Smooth muscle cell of the brain vasculature (primary cell): ENCODE measurements at regions not wholly inside any gene's neighbourhood (a gene's known extent, or its start where the extent isn't known, plus 50 kb on each side); places are given as distances from the start of the nearest gene placed in this dataset.

Experiments
- DNase-seq: peaks from one replicate; pipeline ENCODE4 v3.0.0-alpha.2; 2012; ENCODE audit warnings: low read depth, low spot score

- DNase-seq, result no peak
These were observed 64.3 kb downstream of the DMRTA2 start for GRCh38 chr1:50358962-50359361.

DNA sequence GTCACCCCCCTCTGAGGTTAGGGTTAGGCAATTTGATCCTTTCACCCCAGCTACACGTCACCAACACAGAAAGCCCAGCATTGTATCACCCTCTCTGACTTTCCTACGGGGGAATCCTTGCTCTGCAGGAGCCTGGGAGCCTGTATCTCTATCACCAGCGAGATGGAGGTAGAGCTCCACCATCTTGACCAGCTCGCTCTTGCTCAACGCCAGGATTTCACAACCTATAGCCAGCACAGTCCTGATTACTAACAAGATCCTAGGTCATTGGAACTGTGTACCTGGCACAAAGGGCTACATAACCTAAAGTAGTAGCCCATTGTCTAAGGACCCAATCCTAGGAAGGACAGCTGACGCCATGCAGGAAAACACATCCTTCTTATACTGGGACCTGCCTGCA is 66.1 kb downstream of the DMRTA2 start:
- DNase-seq, result no peak

DNA sequence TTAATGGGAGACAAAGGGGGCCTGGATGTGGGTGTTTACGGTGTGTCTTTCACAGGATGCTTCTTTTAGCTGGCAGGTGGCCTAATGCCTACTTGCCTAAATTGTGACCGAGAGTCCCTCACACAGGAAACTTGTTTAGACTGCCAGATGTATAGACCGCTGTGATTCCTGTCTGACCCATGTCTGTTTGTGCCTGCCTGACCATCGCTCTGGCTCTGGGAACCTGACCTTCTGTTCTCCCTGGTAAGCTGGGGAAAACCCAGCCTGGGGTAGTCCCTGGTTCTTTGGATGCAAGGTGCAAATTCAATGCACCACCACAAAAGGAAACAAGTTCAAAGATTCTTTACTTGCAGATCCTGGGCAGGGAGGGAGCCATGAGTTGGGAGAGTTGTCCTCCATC is 68.4 kb downstream of the DMRTA2 start:
- DNase-seq, result no peak

DNA sequence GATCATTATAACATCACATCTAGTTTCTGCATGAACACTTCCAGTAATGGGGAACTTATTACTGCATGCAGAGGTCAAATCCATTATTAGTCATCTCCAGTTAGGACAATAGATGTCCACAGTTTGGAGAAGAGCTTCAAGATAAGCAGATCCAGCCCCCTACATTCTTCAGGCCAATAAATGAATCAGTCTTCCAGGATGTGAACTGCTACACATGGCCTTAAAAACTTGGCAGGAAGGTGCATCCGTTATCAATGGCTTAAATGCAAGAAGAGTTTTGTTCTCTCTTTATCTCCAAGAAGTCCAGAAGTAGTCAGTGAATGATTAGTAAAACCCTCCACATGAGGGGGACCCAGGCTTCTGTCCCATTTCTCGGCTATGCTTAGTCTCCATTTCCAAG is 70.8 kb downstream of the DMRTA2 start:
- no peak for DNase-seq

- DNase-seq, result no peak
These were observed 72.4 kb downstream of the DMRTA2 start for GRCh38 chr1:50350868-50351267.

GRCh38 chr1:50350421-50350820 is 72.8 kb downstream of the DMRTA2 start:
- no peak for DNase-seq

GRCh38 chr1:50349242-50349565 is 74.0 kb downstream of the DMRTA2 start:
- no peak for DNase-seq

DNA sequence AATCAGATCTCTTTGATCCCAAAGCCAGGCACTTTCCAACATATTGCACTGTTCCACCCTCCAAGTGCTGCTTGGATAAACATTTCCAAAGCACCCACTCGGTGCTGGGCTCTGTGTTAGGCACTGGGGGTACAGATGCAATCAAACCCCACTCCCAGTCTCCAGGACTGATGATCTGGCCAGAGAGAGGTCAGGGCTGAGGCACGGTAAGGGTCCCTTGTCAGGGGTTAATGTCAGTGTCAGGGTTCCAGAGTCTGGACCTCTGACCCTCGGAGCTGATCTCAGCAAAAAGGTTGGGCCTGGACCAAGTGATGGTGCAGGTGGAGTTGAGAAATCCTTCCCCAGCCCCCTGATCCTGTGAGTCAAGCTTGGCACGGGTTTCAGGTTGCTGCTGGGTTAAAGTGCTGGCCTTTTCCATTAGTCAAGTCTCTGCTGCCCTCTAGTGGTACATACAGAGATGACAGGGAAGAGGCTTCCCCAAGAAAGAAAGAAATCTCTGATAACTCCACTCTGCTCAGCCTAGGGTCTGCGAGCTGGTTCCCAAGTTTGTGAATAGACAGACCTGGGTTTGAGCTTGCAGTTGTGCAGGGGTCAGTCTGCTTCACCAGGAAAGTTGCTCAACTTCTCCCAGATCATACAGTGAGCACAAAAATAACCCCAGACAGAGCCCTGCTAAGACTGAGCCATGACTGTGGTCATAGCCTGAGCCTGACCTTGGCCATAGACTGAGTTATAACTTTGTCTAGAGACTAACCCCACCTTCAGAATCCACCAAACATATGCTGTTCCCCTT is 74.6 kb downstream of the DMRTA2 start:
- peak; percentile 47 for DNase-seq

- DNase-seq, result no peak
These were observed 75.3 kb downstream of the DMRTA2 start for GRCh38 chr1:50347933-50348332.

DNA sequence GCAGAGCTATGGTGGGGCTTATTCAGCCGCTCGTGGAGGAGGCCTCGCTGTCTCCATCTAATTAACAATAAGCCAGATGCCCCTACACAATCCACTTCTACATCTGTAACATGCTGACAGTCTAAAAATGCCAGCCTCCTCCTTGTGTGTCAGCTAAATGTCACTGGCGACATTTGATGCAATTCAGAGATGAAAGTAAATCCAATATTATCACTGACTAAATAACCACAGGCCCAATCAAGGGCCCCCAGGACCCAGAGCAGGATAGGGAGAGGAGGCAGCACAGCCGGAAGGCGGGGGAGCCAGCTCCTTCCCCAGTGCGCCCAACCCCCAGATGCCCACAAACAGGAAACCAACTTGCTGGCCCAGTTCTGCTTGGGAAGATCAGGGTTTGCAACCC is 76.6 kb downstream of the DMRTA2 start:
- no peak for DNase-seq

DNA sequence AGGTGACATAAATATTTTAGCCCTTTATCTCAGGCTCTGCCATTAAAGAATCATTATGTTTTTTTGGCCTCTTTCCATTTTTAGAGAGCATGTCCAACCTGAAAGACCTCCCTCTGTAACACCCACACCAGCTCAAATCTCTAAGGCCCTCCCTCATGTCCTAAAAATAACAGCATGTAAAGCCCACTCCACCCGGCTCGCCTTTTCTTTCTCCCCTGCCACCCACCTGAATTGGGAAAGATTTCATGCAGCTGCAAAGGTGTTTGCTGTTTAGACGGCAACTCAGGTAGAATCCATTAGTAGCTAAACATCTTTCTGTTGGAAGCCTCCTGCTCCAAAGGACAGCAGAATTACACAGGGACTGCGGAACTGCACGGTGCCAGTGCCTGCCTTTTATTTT is 79.9 kb downstream of the DMRTA2 start:
- DNase-seq, result no peak

- no peak for DNase-seq
These were observed 80.7 kb downstream of the DMRTA2 start for GRCh38 chr1:50342525-50342924.

DNA sequence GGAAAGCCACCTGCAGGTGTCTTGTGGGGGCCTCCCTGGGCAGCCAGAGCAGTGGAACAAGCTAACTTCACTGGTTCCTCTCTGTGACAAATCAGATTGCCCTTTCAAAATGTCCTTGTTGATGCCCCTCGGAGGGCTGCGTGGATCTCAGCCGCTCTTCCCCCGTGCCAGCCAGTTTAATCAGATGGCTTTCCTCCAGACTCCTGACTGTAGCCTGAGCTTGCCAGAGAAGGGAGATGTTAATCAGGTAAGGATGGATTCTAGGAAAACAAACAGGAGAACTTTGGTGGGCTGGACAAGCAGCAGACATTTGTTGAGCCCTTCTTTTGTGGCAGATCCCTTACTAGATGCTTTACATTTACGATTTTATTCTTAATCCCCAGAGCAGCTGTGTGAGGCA is 88.2 kb downstream of the DMRTA2 start:
- DNase-seq, result no peak

DNA sequence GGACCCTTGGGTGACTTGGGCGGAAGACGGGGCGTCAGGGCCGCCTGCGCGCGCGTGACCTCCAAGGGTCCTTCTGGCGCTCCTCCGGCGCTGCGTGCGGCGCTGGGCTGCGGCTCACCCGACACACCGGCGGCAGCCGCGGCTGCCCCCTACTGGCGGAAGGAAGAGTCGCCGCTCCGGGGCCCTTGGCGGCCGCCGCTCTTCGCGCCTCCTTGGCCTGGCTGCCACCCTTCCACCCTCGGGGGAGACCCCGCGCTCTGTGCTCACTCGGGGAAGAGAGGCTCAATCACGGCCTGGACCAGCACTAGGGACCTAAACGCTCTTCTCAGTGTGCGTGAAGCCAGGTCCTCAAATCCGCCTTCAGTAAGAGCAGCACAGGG is 89.7 kb downstream of the DMRTA2 start:
- DNase-seq, result no peak

DNA sequence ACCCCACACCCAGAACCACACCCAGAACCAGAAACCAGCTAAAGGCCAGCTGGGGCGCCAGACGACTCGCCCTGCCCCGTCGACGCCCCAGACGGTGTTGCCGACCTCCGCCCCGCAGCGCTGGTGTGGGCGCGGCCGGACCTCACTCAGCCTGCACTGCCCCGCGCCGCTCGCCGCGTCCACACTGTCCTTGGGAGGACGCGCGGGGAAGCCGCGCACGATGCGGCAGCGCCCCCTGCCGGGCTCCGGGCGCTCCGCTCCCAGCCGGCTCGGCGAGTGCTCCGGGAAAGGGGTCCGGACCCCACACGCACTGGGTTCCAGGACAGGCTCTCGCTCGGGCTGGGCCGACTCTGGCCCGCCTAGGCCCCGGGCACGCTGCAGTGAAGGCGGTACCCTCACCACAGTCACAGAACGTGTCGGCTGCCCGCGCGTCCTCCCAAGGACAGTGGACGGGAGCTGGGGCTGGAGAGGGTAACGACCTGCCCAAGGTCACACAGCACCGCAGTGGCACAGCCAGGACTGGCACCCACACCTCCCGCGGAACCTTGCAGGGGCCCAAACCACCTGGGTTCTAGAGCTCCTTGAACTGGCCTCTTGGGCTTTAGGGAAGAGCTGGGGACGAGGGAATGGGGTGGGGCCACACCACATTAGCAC is 90.2 kb downstream of the DMRTA2 start:
- no peak for DNase-seq

DNA sequence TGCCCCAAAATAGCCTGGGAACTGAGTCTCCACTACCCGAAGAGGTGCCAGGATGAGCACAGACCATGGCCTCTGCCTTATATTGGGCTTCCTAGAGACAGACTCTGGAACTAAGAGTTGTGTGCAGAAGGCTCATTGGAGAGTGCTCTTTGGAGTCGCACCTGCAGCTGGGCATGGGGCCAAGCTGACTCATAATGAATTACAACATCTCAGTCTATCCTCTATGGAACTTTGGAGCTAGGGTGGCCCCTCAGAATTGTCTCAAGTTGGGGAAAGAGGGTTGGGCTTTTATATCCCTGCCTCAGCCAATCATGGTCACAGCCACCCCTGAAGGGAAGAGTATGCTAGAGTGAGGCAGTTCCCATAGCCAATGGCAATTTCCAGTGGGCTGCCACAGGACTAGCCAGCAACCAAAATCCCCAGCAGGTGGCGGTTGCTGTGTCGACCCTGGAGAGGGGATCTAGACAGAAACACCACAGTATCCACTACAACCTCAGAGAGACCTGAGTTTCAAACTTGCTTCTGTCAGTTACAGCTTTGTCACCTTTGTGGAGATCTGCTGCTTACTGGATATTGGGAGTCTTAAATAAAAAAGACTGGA is 93.8 kb downstream of the DMRTA2 start:
- no peak for DNase-seq

- no peak for DNase-seq
These were observed 94.7 kb downstream of the DMRTA2 start for GRCh38 chr1:50328552-50328951.

- no peak for DNase-seq
These were observed 97.2 kb downstream of the DMRTA2 start for GRCh38 chr1:50326026-50326425.

GRCh38 chr1:50322579-50322978 is 100.7 kb downstream of the DMRTA2 start:
- no peak for DNase-seq

DNA sequence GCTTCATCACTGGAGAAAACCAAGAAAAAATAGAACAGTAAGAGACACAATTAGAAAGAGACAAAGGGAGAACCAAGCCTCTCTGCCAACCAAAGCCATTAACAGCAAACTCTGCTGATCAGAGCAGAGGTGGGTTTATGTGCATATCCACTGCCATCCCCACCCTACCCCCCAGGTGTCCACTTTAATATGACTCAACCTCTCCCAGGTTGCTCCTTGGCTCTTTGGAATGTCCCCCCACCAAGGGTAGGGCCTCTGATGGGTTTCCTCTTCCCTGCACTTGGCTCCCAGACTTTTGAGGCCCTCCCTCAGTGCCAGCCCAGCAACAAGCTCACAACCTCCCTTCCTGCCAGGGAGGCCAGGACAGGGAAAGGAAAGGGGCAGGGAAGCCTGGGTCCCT is 104.8 kb downstream of the DMRTA2 start:
- no peak for DNase-seq

- DNase-seq, result no peak
These were observed 114.4 kb downstream of the DMRTA2 start for GRCh38 chr1:50308878-50309277.

GRCh38 chr1:50305808-50306207 is 117.4 kb downstream of the DMRTA2 start:
- DNase-seq, result no peak

- no peak for DNase-seq
These were observed 122.9 kb downstream of the DMRTA2 start for GRCh38 chr1:50300297-50300696.
